B cell (primary cell): ENCODE measurements at regions not wholly inside any gene's neighbourhood (a gene's known extent, or its start where the extent isn't known, plus 50 kb on each side); places are given as distances from the start of the nearest gene placed in this dataset.

Experiments used
- ATAC-seq: fragments of 200-7000 bp; cut with Tn5 transposase; one replicate; pipeline ENCODE4 v1.10.0; 2021; ENCODE audit warnings: low read depth, mild to moderate bottlenecking, moderate number of reproducible peaks, moderate library complexity
- CTCF ChIA-PET: fragments of 350-600 bp; sonication (Branson Sonifier 250); formaldehyde crosslinking; loops from one replicate; lab custom pipeline; 2021; ENCODE audit warnings: antibody characterized with exemption, inconsistent platforms; lab: Charles Lee
- POLR2A ChIA-PET: fragments of 350-600 bp; sonication (Branson Sonifier 250); formaldehyde crosslinking; loops from one replicate; lab custom pipeline; 2021; ENCODE audit warnings: antibody characterized with exemption; lab: Charles Lee
- DNase-seq: peaks from one replicate; pipeline ENCODE4 v3.0.0; 2013
- H2AFZ ChIP-seq: 2 replicates; pipeline ENCODE4 v1.6.1; 2012; ENCODE audit warnings: mild to moderate bottlenecking, low read depth, low read length; ENCODE audit not compliant: insufficient read depth, poor library complexity, severe bottlenecking
- H3K27ac ChIP-seq, 2 donors: 1 replicate in 1 of 2; 2 replicates in 1 of 2; pipeline ENCODE4 v1.5.1; 2012 to 2013; ENCODE audit warnings: low read length in 2 of 2, mild to moderate bottlenecking in 2 of 2, moderate library complexity in 1 of 2
- H3K27me3 ChIP-seq, 4 experiments: fragments of 200-600 bp in 1 of 4; sonication (generic) in 1 of 4; replicated peaks in 1 of 4; 1 replicate in 2 of 4; 2 replicates in 2 of 4; pipeline versions ENCODE4 v1.6.1 to v1.7.0; 2013 to 2016; ENCODE audit warnings: low read length in 3 of 4, mild to moderate bottlenecking in 2 of 4, mixed read lengths in 1 of 4, moderate library complexity in 1 of 4; ENCODE audit not compliant: insufficient read depth in 4 of 4, control insufficient read depth in 3 of 4; ENCODE audit errors: control extremely low read depth in 1 of 4
- H3K36me3 ChIP-seq, 2 experiments: replicated peaks in 1 of 2; 1 replicate in 1 of 2; 2 replicates in 1 of 2; pipeline versions ENCODE4 v1.6.1 to v1.7.1; 2013; ENCODE audit warnings: low read length in 1 of 2; ENCODE audit not compliant: insufficient read depth in 2 of 2, control insufficient read depth in 1 of 2; ENCODE audit errors: control extremely low read depth in 1 of 2, extremely low read depth in 1 of 2
- H3K4me1 ChIP-seq, 2 donors: fragments of 200-600 bp in 1 of 2; sonication (generic) in 1 of 2; 1 replicate in 1 of 2; 2 replicates in 1 of 2; pipeline versions ENCODE4 v1.5.1 to v1.6.1; 2013 to 2017; ENCODE audit warnings: low read length in 2 of 2; ENCODE audit not compliant: control insufficient read depth in 2 of 2, insufficient read depth in 2 of 2
- H3K4me2 ChIP-seq: replicated peaks from 2 replicates; pipeline ENCODE3; 2012; ENCODE audit warnings: mild to moderate bottlenecking, low read depth, low read length; ENCODE audit not compliant: poor library complexity, severe bottlenecking
- H3K4me3 ChIP-seq, 5 experiments: fragments of 200-600 bp in 1 of 5; sonication (generic) in 1 of 5; 1 replicate in 3 of 5; 2 replicates in 2 of 5; pipeline versions ENCODE4 v1.5.1 to v1.7.0; 2011 to 2016; ENCODE audit warnings: low read length in 4 of 5, mild to moderate bottlenecking in 4 of 5, low read depth in 2 of 5, control low read depth in 1 of 5, moderate library complexity in 1 of 5; ENCODE audit not compliant: insufficient read depth in 1 of 5; ENCODE audit errors: control extremely low read depth in 1 of 5, extremely low read depth in 1 of 5
- H3K79me2 ChIP-seq: fragments of 200-600 bp; sonication (generic); one replicate; pipeline ENCODE4 v1.6.0; 2016; ENCODE audit warnings: low read length; ENCODE audit not compliant: control insufficient read depth, insufficient read depth
- H3K9ac ChIP-seq: fragments of 200-600 bp; sonication (generic); 2 replicates; pipeline ENCODE4 v1.6.1; 2017; ENCODE audit warnings: mild to moderate bottlenecking, low read length, moderate library complexity
- H3K9me3 ChIP-seq, 3 donors: one replicate each; pipeline versions ENCODE4 v1.6.1 to v1.7.1; 2013; ENCODE audit warnings: low read length in 2 of 3; ENCODE audit not compliant: control insufficient read depth in 2 of 3, insufficient read depth in 1 of 3; ENCODE audit errors: control extremely low read depth in 1 of 3
- H4K20me1 ChIP-seq: 2 replicates; pipeline ENCODE4 v1.6.0; 2012; ENCODE audit warnings: mild to moderate bottlenecking, low read length; ENCODE audit not compliant: insufficient read depth, control insufficient read depth, poor library complexity, severe bottlenecking
- H3K27ac Mint-ChIP-seq: one replicate; pipeline ENCODE4 v1.8.0; 2021; ENCODE audit warnings: mixed read lengths
- H3K27me3 Mint-ChIP-seq: one replicate; pipeline ENCODE4 v1.8.0; 2021; ENCODE audit warnings: mixed read lengths
- H3K4me1 Mint-ChIP-seq: one replicate; pipeline ENCODE4 v1.8.0; 2021; ENCODE audit warnings: mixed read lengths
- H3K4me3 Mint-ChIP-seq: one replicate; pipeline ENCODE4 v1.8.0; 2021; ENCODE audit warnings: mixed read lengths
- H3K9me3 Mint-ChIP-seq: one replicate; pipeline ENCODE4 v1.8.0; 2022; ENCODE audit warnings: mixed read lengths; ENCODE audit not compliant: insufficient read depth
- EZH2 ChIP-seq: IDR thresholded peaks from 2 replicates; pipeline ENCODE4 v1.6.1; 2012; ENCODE audit warnings: borderline replicate concordance, low read depth, mild to moderate bottlenecking, moderate library complexity, low read length; ENCODE audit not compliant: insufficient read depth, poor library complexity, severe bottlenecking
- WGBS: methylation state at CpG from one replicate; pipeline ENCODE4 v1.1.5; 2013; ENCODE audit warnings: missing lambda C conversion rate; ENCODE audit not compliant: insufficient coverage; 5-methylcytosine and 5-hydroxymethylcytosine counted together
- intact Hi-C: fragments of 100-400 bp; cut with micrococcal nuclease; formaldehyde crosslinking; loops from one replicate; pipeline ENCODE4 v1.10.0; 2022
- TF ChIP-seq, protein P1 (sequence below): fragments of 200-600 bp; IDR thresholded peaks from one replicate; pipeline ENCODE4 v1.8.0; 2022; ENCODE audit warnings: antibody characterized with exemption, mild to moderate bottlenecking

DNA sequence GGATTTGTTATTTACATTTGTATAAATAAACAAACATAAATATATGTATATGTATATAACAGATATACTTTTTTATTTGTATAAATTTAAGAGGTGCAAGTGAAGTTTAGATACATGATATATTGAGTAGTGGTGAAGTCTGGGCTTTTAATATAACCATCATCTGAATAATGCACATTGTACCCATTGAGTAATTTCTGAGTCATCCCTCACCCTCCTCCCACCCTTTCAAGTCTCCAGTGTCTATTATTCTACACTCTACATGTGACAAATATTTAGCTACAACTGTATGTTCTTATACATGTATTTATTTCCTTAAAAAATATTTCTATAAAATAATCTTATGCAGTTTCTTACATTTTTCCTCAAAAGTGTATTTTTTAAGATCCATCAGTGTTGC, 358.7 kb upstream of the TFPI start:
- Histone ChIP-seq H3K9me3 (no peaks in the 10 kb centered on the region), H3K4me1 (no peaks in the 10 kb centered on the region), H3K27ac (no peak overlapping the region), H3K36me3 (no peaks in the 10 kb centered on the region), H2AFZ (no peak overlapping the region), H3K9ac (no peak overlapping the region), H3K79me2 (no peaks in the 10 kb centered on the region), H4K20me1 (no peaks in the 10 kb centered on the region), H3K4me2 (no peak overlapping the region), H3K4me3 (no peak overlapping the region), H3K27me3 (no peaks in the 10 kb centered on the region)
- TF ChIP-seq, protein P1, sequence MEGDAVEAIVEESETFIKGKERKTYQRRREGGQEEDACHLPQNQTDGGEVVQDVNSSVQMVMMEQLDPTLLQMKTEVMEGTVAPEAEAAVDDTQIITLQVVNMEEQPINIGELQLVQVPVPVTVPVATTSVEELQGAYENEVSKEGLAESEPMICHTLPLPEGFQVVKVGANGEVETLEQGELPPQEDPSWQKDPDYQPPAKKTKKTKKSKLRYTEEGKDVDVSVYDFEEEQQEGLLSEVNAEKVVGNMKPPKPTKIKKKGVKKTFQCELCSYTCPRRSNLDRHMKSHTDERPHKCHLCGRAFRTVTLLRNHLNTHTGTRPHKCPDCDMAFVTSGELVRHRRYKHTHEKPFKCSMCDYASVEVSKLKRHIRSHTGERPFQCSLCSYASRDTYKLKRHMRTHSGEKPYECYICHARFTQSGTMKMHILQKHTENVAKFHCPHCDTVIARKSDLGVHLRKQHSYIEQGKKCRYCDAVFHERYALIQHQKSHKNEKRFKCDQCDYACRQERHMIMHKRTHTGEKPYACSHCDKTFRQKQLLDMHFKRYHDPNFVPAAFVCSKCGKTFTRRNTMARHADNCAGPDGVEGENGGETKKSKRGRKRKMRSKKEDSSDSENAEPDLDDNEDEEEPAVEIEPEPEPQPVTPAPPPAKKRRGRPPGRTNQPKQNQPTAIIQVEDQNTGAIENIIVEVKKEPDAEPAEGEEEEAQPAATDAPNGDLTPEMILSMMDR: no peak
- no peak for TF ChIP-seq EZH2
- ChIA-PET POLR2A (no interaction called here), CTCF (no interaction called here)
- Mint-ChIP-seq H3K4me3 (no peak overlapping the region), H3K27ac (no peak overlapping the region), H3K27me3 (no peaks in the 10 kb centered on the region), H3K4me1 (no peaks in the 10 kb centered on the region), H3K9me3 (no peaks in the 10 kb centered on the region)
- ATAC-seq (no peak), DNase-seq (no peak)
- intact Hi-C loops: no loop called here

DNA sequence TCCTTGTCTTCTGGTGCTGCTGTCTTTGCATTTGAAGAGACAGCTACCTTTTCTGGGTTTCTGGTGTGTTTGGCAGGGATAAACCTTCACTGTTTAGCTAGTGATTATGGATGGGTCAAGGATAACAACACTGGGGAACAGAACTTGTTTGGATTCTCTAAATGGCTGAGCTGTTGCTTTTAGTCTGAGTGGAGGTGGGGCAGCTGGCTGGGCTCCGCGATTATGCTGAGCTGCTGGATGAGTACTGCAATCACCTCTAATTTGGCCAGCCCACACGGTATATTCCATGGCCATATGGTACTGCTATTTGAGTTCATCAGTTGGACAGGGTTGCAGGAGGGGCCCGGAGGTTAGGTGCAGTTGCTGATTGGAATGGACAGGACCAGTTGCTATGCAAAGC, 361.6 kb upstream of the TFPI start:
- Mint-ChIP-seq H3K9me3 (no peaks in the 10 kb centered on the region), H3K27me3 (no peaks in the 10 kb centered on the region), H3K27ac (no peak overlapping the region), H3K4me1 (no peaks in the 10 kb centered on the region), H3K4me3 (no peak overlapping the region)
- no peak for DNase-seq
- ChIA-PET CTCF (no interaction called here), POLR2A (no interaction called here)
- Histone ChIP-seq H3K9me3 (no peaks in the 10 kb centered on the region), H3K4me2 (no peak overlapping the region), H3K9ac (no peak overlapping the region), H3K79me2 (no peaks in the 10 kb centered on the region), H4K20me1 (no peaks in the 10 kb centered on the region), H3K27ac (no peak overlapping the region), H3K4me3 (no peak overlapping the region), H2AFZ (no peak overlapping the region), H3K36me3 (no peaks in the 10 kb centered on the region), H3K27me3 (no peaks in the 10 kb centered on the region), H3K4me1 (no peaks in the 10 kb centered on the region)
- no peak for TF ChIP-seq EZH2
- TF ChIP-seq, protein P1: no peak
- WGBS: 89% methylated on average over 4 of the region's 4 CpGs
- intact Hi-C loops: no loop called here
- no peak for ATAC-seq
